ENCODE measurements at regions not wholly inside any gene's neighbourhood (a gene's known extent, or its start where the extent isn't known, plus 50 kb on each side); places are given as distances from the start of the nearest gene placed in this dataset.

DNA sequence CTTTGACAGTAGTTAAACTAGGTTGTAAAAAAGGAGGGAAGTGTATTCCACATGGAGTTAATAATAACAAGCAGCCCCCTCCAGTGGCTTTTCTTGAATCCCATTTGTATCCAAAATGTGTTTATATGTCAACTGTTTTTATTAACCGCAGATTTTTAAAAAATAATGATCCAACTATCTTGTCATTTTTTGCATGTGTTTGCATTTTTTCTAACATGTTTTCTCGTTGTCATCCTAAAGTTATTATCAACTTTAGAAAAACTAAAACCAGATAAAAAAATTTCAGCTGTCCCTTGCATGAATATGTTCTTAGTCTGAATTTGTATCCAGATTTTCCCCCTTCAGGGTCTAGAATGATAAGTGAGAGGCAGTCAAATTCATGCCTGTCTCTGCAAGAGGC, 1063.3 kb downstream of the BCL11A start:
- H3K4me3 ChIP-seq (ENCODE audit: low read depth in 1 of 2, low read length in 2 of 2): no peak overlapping the region
- no peaks in the 10 kb centered on the region for H4K20me1 ChIP-seq (ENCODE audit: insufficient read depth, low read length)
- H3K27me3 ChIP-seq (ENCODE audit: insufficient read depth, low read length, poor library complexity): no peaks in the 10 kb centered on the region
- H2AFZ ChIP-seq (ENCODE audit: low read depth, low read length): no peak overlapping the region
- H3K4me2 ChIP-seq (ENCODE audit: insufficient read depth, low read length): no peak overlapping the region
- no peak overlapping the region for H3K27ac ChIP-seq (ENCODE audit: low read length)
- TF ChIP-seq EZH2 (IDR thresholded peaks at IDR 0.05; ENCODE audit: borderline replicate concordance, low read depth, low read length, severe bottlenecking) (no peak), CTCF (IDR thresholded peaks at IDR 0.05; ENCODE audit: borderline replicate concordance, extremely low read depth, low read length, poor library complexity, severe bottlenecking) (no peak)
- no peak for ATAC-seq (ENCODE audit: insufficient read depth, low read depth)
- no peak overlapping the region for H3K9ac ChIP-seq (ENCODE audit: low read depth, low read length)
- no peaks in the 10 kb centered on the region for H3K36me3 ChIP-seq (ENCODE audit: insufficient read depth, low read length)
- H3K4me1 ChIP-seq (ENCODE audit: insufficient read depth, low read length): no peaks in the 10 kb centered on the region
- peaks cover under 1% of the 10 kb centered on the region for H3K9me3 ChIP-seq (ENCODE audit: insufficient read depth, low read length, severe bottlenecking)
- no peak for DNase-seq
- no peaks in the 10 kb centered on the region for H3K79me2 ChIP-seq (ENCODE audit: insufficient read depth, low read length)

GRCh38 chr2:59484673-59485072, 1068.8 kb downstream of the BCL11A start:
- peaks cover 7% of the 10 kb centered on the region; the same call in 1 of the 2 replicates for H3K4me1 ChIP-seq (ENCODE audit: insufficient read depth, low read length)
- ATAC-seq (ENCODE audit: insufficient read depth, low read depth): no peak
- no peaks in the 10 kb centered on the region for H3K9me3 ChIP-seq (ENCODE audit: insufficient read depth, low read length, severe bottlenecking)
- DNase-seq: no peak
- H3K79me2 ChIP-seq (ENCODE audit: insufficient read depth, low read length): no peaks in the 10 kb centered on the region
- H3K4me2 ChIP-seq (ENCODE audit: insufficient read depth, low read length): no peak overlapping the region
- H3K4me3 ChIP-seq (ENCODE audit: low read depth in 1 of 2, low read length in 2 of 2): no peak overlapping the region
- no peaks in the 10 kb centered on the region for H3K36me3 ChIP-seq (ENCODE audit: insufficient read depth, low read length)
- TF ChIP-seq CTCF (IDR thresholded peaks at IDR 0.05; ENCODE audit: borderline replicate concordance, extremely low read depth, low read length, poor library complexity, severe bottlenecking) (no peak), EZH2 (IDR thresholded peaks at IDR 0.05; ENCODE audit: borderline replicate concordance, low read depth, low read length, severe bottlenecking) (no peak)
- H3K27me3 ChIP-seq (ENCODE audit: insufficient read depth, low read length, poor library complexity): no peaks in the 10 kb centered on the region
- H2AFZ ChIP-seq (ENCODE audit: low read depth, low read length): no peak overlapping the region
- no peak overlapping the region for H3K27ac ChIP-seq (ENCODE audit: low read length)
- no peak overlapping the region for H3K9ac ChIP-seq (ENCODE audit: low read depth, low read length)
- no peaks in the 10 kb centered on the region for H4K20me1 ChIP-seq (ENCODE audit: insufficient read depth, low read length)

DNA sequence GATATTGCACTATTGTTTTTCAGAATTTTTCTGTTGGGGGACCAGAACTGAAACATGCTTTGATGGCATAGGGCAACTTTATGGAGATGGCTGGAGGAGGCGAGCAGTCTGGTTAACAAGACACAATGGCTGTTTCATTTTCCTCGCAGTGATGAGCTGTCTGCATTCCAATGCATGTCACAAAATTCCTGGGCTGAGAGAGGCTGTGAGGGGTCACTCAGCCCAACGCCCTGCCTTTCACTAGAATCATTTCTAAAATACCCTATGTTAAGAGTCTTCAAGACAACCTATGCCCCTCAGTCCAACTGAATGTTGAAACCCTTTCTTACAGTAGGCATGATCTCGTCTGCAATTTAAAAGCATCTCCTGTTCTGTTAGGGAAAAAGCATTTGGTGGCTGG, 1090.0 kb downstream of the BCL11A start:
- Histone ChIP-seq H3K4me3 (ENCODE audit: low read depth in 1 of 2, low read length in 2 of 2) (no peak overlapping the region), H2AFZ (ENCODE audit: low read depth, low read length) (no peak overlapping the region), H3K9me3 (ENCODE audit: insufficient read depth, low read length, severe bottlenecking) (no peaks in the 10 kb centered on the region), H3K36me3 (ENCODE audit: insufficient read depth, low read length) (no peaks in the 10 kb centered on the region), H3K9ac (ENCODE audit: low read depth, low read length) (no peak overlapping the region), H3K4me1 (ENCODE audit: insufficient read depth, low read length) (no peaks in the 10 kb centered on the region), H3K79me2 (ENCODE audit: insufficient read depth, low read length) (no peaks in the 10 kb centered on the region), H3K4me2 (ENCODE audit: insufficient read depth, low read length) (no peak overlapping the region), H4K20me1 (ENCODE audit: insufficient read depth, low read length) (no peaks in the 10 kb centered on the region), H3K27ac (ENCODE audit: low read length) (no peak overlapping the region), H3K27me3 (ENCODE audit: insufficient read depth, low read length, poor library complexity) (no peaks in the 10 kb centered on the region)
- DNase-seq (no peak), ATAC-seq (ENCODE audit: insufficient read depth, low read depth) (no peak)
- TF ChIP-seq EZH2 (IDR thresholded peaks at IDR 0.05; ENCODE audit: borderline replicate concordance, low read depth, low read length, severe bottlenecking): no peak
- TF ChIP-seq CTCF (IDR thresholded peaks at IDR 0.05; ENCODE audit: borderline replicate concordance, extremely low read depth, low read length, poor library complexity, severe bottlenecking): no peak
